Cerebellar cortex (tissue), 1 donor: ENCODE measurements at regions not wholly inside any gene's neighbourhood (a gene's known extent, or its start where the extent isn't known, plus 50 kb on each side); places are given as distances from the start of the nearest gene placed in this dataset.
"Not testable (repeated sequence)": the region's sequence is repeated elsewhere in the genome, so short reads cannot be mapped to it uniquely, and the experiment has no call there.

Experiments used
- DNase-seq: peaks from one replicate; pipeline ENCODE4 v3.0.0-alpha.2; 2015; ENCODE audit warnings: low spot score

GRCh38 chr9:22508354-22508753 lies 61.7 kb downstream of the DMRTA1 start:
- not testable (repeated sequence) for DNase-seq

- no peak for DNase-seq
Measured at GRCh38 chr9:22508790-22509189, 62.2 kb downstream of the DMRTA1 start.

- DNase-seq = no peak
Measured at GRCh38 chr9:22512495-22512894, 65.9 kb downstream of the DMRTA1 start.

- DNase-seq = no peak
Measured at GRCh38 chr9:22514871-22515270, 68.2 kb downstream of the DMRTA1 start.

GRCh38 chr9:22522206-22522740 lies 75.6 kb downstream of the DMRTA1 start:
- no peak for DNase-seq

GRCh38 chr9:22528485-22528884 lies 81.9 kb downstream of the DMRTA1 start:
- DNase-seq = no peak

- DNase-seq = no peak
Measured at GRCh38 chr9:22529426-22530199, 83.0 kb downstream of the DMRTA1 start.

- DNase-seq = no peak
Measured at GRCh38 chr9:22535780-22536179, 89.2 kb downstream of the DMRTA1 start.

GRCh38 chr9:22537721-22538120 lies 91.1 kb downstream of the DMRTA1 start:
- no peak for DNase-seq

GRCh38 chr9:22548625-22549024 lies 102.0 kb downstream of the DMRTA1 start:
- DNase-seq = no peak

GRCh38 chr9:22574740-22575139 lies 128.1 kb downstream of the DMRTA1 start:
- no peak for DNase-seq

- no peak for DNase-seq
Measured at GRCh38 chr9:22580788-22581187, 134.2 kb downstream of the DMRTA1 start.

GRCh38 chr9:22582221-22582620 lies 135.6 kb downstream of the DMRTA1 start:
- DNase-seq = no peak

GRCh38 chr9:22588918-22589317 lies 142.3 kb downstream of the DMRTA1 start:
- no peak for DNase-seq

GRCh38 chr9:22590336-22591033 lies 143.9 kb downstream of the DMRTA1 start:
- DNase-seq = no peak

GRCh38 chr9:22595805-22596204 lies 149.2 kb downstream of the DMRTA1 start:
- no peak for DNase-seq

- DNase-seq = no peak
Measured at GRCh38 chr9:22617156-22617555, 170.5 kb downstream of the DMRTA1 start.

- DNase-seq = no peak
Measured at GRCh38 chr9:22622815-22623214, 176.2 kb downstream of the DMRTA1 start.

GRCh38 chr9:22623236-22623635 lies 176.6 kb downstream of the DMRTA1 start:
- DNase-seq = no peak

- no peak for DNase-seq
Measured at GRCh38 chr9:22625540-22625939, 178.9 kb downstream of the DMRTA1 start.

- DNase-seq = no peak
Measured at GRCh38 chr9:22643541-22643940, 196.9 kb downstream of the DMRTA1 start.

GRCh38 chr9:22645893-22646292 lies 199.3 kb downstream of the DMRTA1 start:
- DNase-seq = no peak

GRCh38 chr9:22649384-22649783 lies 202.8 kb downstream of the DMRTA1 start:
- DNase-seq = no peak
